Stimulated activated CD8-positive, alpha-beta memory T cell treated with anti-CD3 and anti-CD28 coated beads, Interleukin-7, amount 100 ng/mL, for 48 hours (primary cell): ENCODE measurements at regions not wholly inside any gene's neighbourhood (a gene's known extent, or its start where the extent isn't known, plus 50 kb on each side); places are given as distances from the start of the nearest gene placed in this dataset.

Experiments used
- DNase-seq, 2 donors: peaks; one replicate each; pipeline ENCODE4 v3.0.0-alpha.2; 2020; ENCODE audit warnings: low read depth in 1 of 2; ENCODE audit errors: extremely low read depth in 1 of 2

- no peak for DNase-seq
Measured at GRCh38 chr6:91140449-91140848, 553.6 kb upstream of the MAP3K7 start.

GRCh38 chr6:91137286-91137685, 550.4 kb upstream of the MAP3K7 start:
- no peak for DNase-seq

- no peak for DNase-seq
Measured at GRCh38 chr6:91135406-91136103, 548.7 kb upstream of the MAP3K7 start.

- no peak for DNase-seq
Measured at GRCh38 chr6:91132461-91132860, 545.6 kb upstream of the MAP3K7 start.

- DNase-seq, result no peak
Measured at GRCh38 chr6:91130126-91130525, 543.3 kb upstream of the MAP3K7 start.

- DNase-seq, result no peak
Measured at GRCh38 chr6:91127752-91128151, 540.9 kb upstream of the MAP3K7 start.

GRCh38 chr6:91126876-91127275, 540.0 kb upstream of the MAP3K7 start:
- DNase-seq, result no peak

GRCh38 chr6:91117550-91117949, 530.7 kb upstream of the MAP3K7 start:
- no peak for DNase-seq

- no peak for DNase-seq
Measured at GRCh38 chr6:91114123-91114708, 527.3 kb upstream of the MAP3K7 start.

GRCh38 chr6:91106083-91106482, 519.2 kb upstream of the MAP3K7 start:
- DNase-seq, result no peak

- DNase-seq, result no peak
Measured at GRCh38 chr6:91105532-91105931, 518.7 kb upstream of the MAP3K7 start.

GRCh38 chr6:91099479-91099878, 512.6 kb upstream of the MAP3K7 start:
- DNase-seq, result no peak

- no peak for DNase-seq
Measured at GRCh38 chr6:91098006-91098405, 511.1 kb upstream of the MAP3K7 start.

GRCh38 chr6:91097364-91097763, 510.5 kb upstream of the MAP3K7 start:
- DNase-seq, result no peak

- no peak for DNase-seq
Measured at GRCh38 chr6:91094806-91095475, 508.1 kb upstream of the MAP3K7 start.

- no peak for DNase-seq
Measured at GRCh38 chr6:91094341-91094740, 507.5 kb upstream of the MAP3K7 start.

- DNase-seq, result no peak
Measured at GRCh38 chr6:91088976-91089375, 502.1 kb upstream of the MAP3K7 start.

- DNase-seq, result no peak
Measured at GRCh38 chr6:91088515-91088914, 501.6 kb upstream of the MAP3K7 start.

- DNase-seq, result no peak
Measured at GRCh38 chr6:91087908-91088307, 501.0 kb upstream of the MAP3K7 start.

- no peak for DNase-seq
Measured at GRCh38 chr6:91083211-91083610, 496.3 kb upstream of the MAP3K7 start.

- no peak for DNase-seq
Measured at GRCh38 chr6:91082311-91082832, 495.5 kb upstream of the MAP3K7 start.

- no peak for DNase-seq
Measured at GRCh38 chr6:91081452-91082067, 494.7 kb upstream of the MAP3K7 start.
